Karpas-422 (cell line): ENCODE measurements at regions not wholly inside any gene's neighbourhood (a gene's known extent, or its start where the extent isn't known, plus 50 kb on each side); places are given as distances from the start of the nearest gene placed in this dataset.

Experiments used
- DNase-seq: peaks from one replicate; pipeline ENCODE4 v3.0.0-alpha.2; 2015
- H2AFZ ChIP-seq: fragments of 200-600 bp; sonication (generic); 2 replicates; pipeline ENCODE4 v1.6.1; 2014; ENCODE audit warnings: antibody characterized with exemption, low read length, mixed read lengths
- H3K27ac ChIP-seq: fragments of 200-600 bp; sonication (generic); 2 replicates; pipeline ENCODE4 v1.5.1; 2014; ENCODE audit warnings: mild to moderate bottlenecking, low read length, moderate library complexity
- H3K27me3 ChIP-seq: fragments of 200-600 bp; sonication (generic); 2 replicates; pipeline ENCODE4 v1.6.1; 2014; ENCODE audit warnings: low read length, mixed read lengths
- H3K36me3 ChIP-seq: fragments of 200-600 bp; sonication (generic); 2 replicates; pipeline ENCODE4 v1.6.1; 2014; ENCODE audit warnings: low read length, mixed read lengths; ENCODE audit not compliant: insufficient read depth
- H3K4me1 ChIP-seq: fragments of 200-600 bp; sonication (generic); 2 replicates; pipeline ENCODE4 v1.6.1; 2014; ENCODE audit warnings: mild to moderate bottlenecking, low read length, mixed read lengths
- H3K4me2 ChIP-seq: fragments of 200-600 bp; sonication (generic); 2 replicates; pipeline ENCODE4 v1.6.1; 2014; ENCODE audit warnings: low read length, low read depth, mild to moderate bottlenecking; ENCODE audit not compliant: poor library complexity, severe bottlenecking
- H3K4me3 ChIP-seq: fragments of 200-600 bp; sonication (generic); 2 replicates; pipeline ENCODE4 v1.5.1; 2014; ENCODE audit warnings: mild to moderate bottlenecking, antibody characterized with exemption, low read length, mixed read lengths
- H3K79me2 ChIP-seq: fragments of 200-600 bp; sonication (generic); 2 replicates; pipeline ENCODE4 v1.6.1; 2014; ENCODE audit warnings: mild to moderate bottlenecking, low read length, mixed read lengths
- H3K9ac ChIP-seq: fragments of 200-600 bp; sonication (generic); 2 replicates; pipeline ENCODE4 v1.6.0; 2014; ENCODE audit warnings: low read length
- H3K9me2 ChIP-seq: fragments of 200-600 bp; sonication (generic), shearing (Covaris generic); replicated peaks from 2 replicates; pipeline ENCODE4 v1.6.0; 2014; ENCODE audit warnings: mild to moderate bottlenecking, low read length, moderate library complexity; ENCODE audit not compliant: insufficient read depth
- H3K9me3 ChIP-seq: fragments of 300-700, 200-600 bp; sonication (generic); 2 replicates; pipeline ENCODE4 v1.6.1; 2014; ENCODE audit warnings: low read length, mixed read lengths
- H4K20me1 ChIP-seq: fragments of 200-600 bp; sonication (generic); 2 replicates; pipeline ENCODE4 v1.6.1; 2014; ENCODE audit warnings: mild to moderate bottlenecking, antibody characterized with exemption, low read length, low read depth; ENCODE audit not compliant: insufficient read depth

- H3K4me3 ChIP-seq = no peak overlapping the region
- H3K9ac ChIP-seq = no peak overlapping the region
Measured at GRCh38 chr7:155916926-155917655, 104.8 kb upstream of the SHH start.

DNA sequence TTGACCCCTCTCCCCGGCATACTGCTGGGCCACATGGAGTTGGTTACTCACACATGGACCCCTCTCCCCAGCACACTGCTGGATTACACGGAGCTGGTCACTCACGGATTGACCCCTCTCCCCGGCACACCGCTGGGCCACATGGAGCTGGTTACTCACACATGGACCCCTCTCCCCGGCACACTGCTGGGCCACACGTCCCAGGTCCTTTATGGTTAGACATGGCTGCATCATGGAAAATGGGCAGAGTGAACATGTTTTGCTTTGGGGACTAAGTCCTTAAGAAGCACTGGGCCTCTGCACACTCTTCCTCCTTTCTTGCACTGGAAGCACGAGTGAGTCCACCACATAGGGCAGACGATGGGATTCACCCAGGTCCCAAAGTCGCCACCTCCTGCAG lies 102.1 kb upstream of the SHH start:
- Histone ChIP-seq H2AFZ (no peak overlapping the region), H4K20me1 (no peaks in the 10 kb centered on the region), H3K9me3 (no peaks in the 10 kb centered on the region), H3K9me2 (no peaks in the 10 kb centered on the region), H3K36me3 (no peaks in the 10 kb centered on the region), H3K27me3 (no peaks in the 10 kb centered on the region), H3K4me1 (no peaks in the 10 kb centered on the region), H3K9ac (no peak overlapping the region), H3K4me3 (no peak overlapping the region), H3K79me2 (no peaks in the 10 kb centered on the region), H3K4me2 (no peak overlapping the region), H3K27ac (no peak overlapping the region)
- DNase-seq = no peak

More at GRCh38 chr7:155916926-155917655, 104.8 kb upstream of the SHH start:
- Histone ChIP-seq H3K79me2 (no peaks in the 10 kb centered on the region), H3K36me3 (no peaks in the 10 kb centered on the region), H3K27ac (no peak overlapping the region), H3K27me3 (no peaks in the 10 kb centered on the region), H4K20me1 (no peaks in the 10 kb centered on the region), H3K4me1 (no peaks in the 10 kb centered on the region), H3K9me3 (no peaks in the 10 kb centered on the region), H3K9me2 (no peaks in the 10 kb centered on the region), H3K4me2 (no peak overlapping the region), H2AFZ (no peak overlapping the region)
- no peak for DNase-seq

- Histone ChIP-seq H4K20me1 (no peaks in the 10 kb centered on the region), H3K9ac (no peak overlapping the region), H3K9me2 (no peaks in the 10 kb centered on the region), H3K27me3 (no peaks in the 10 kb centered on the region), H3K27ac (no peak overlapping the region), H3K4me3 (no peak overlapping the region), H3K36me3 (no peaks in the 10 kb centered on the region), H2AFZ (no peak overlapping the region), H3K4me2 (no peak overlapping the region), H3K9me3 (no peaks in the 10 kb centered on the region), H3K79me2 (no peaks in the 10 kb centered on the region), H3K4me1 (no peaks in the 10 kb centered on the region)
- DNase-seq = no peak
Measured at GRCh38 chr7:155913719-155914118, 101.5 kb upstream of the SHH start.

DNA sequence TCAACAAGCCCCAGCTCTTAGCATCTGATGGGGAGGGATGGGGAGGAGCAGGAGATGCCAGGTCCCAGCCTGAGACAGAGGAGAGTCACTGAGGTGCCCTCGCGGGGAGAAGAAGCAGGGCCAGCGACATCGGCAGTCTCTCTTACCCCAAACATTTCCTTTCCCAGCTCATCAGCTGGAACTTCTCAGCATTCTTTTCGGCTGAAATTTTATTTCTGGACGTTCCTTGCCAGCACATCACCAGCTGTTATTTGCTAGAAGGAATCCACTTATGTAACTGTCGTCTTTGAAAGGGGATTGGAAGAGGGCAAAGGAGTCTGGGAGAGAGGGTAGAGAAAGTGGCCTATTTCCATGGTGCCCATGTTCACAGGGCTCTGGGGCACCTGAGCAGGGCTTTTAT lies 101.0 kb upstream of the SHH start:
- H3K9ac ChIP-seq = no peak overlapping the region
- no peak overlapping the region for H3K4me3 ChIP-seq
- no peaks in the 10 kb centered on the region for H4K20me1 ChIP-seq
- H3K9me2 ChIP-seq = no peaks in the 10 kb centered on the region
- H3K27ac ChIP-seq = no peak overlapping the region
- no peaks in the 10 kb centered on the region for H3K9me3 ChIP-seq
- no peak for DNase-seq
- no peaks in the 10 kb centered on the region for H3K36me3 ChIP-seq
- no peaks in the 10 kb centered on the region for H3K27me3 ChIP-seq
- no peaks in the 10 kb centered on the region for H3K4me1 ChIP-seq
- H3K79me2 ChIP-seq = no peaks in the 10 kb centered on the region
- no peak overlapping the region for H2AFZ ChIP-seq
- no peak overlapping the region for H3K4me2 ChIP-seq

GRCh38 chr7:155911471-155912105 lies 99.3 kb upstream of the SHH start:
- no peak overlapping the region for H3K9ac ChIP-seq
- H2AFZ ChIP-seq = no peak overlapping the region
- H3K27ac ChIP-seq = no peak overlapping the region
- DNase-seq = no peak
- no peaks in the 10 kb centered on the region for H3K9me3 ChIP-seq
- H3K79me2 ChIP-seq = no peaks in the 10 kb centered on the region
- no peaks in the 10 kb centered on the region for H3K9me2 ChIP-seq
- no peak overlapping the region for H3K4me2 ChIP-seq
- H3K4me1 ChIP-seq = no peaks in the 10 kb centered on the region
- no peaks in the 10 kb centered on the region for H3K27me3 ChIP-seq
- H3K36me3 ChIP-seq = no peaks in the 10 kb centered on the region
- no peaks in the 10 kb centered on the region for H4K20me1 ChIP-seq
- no peak overlapping the region for H3K4me3 ChIP-seq

DNA sequence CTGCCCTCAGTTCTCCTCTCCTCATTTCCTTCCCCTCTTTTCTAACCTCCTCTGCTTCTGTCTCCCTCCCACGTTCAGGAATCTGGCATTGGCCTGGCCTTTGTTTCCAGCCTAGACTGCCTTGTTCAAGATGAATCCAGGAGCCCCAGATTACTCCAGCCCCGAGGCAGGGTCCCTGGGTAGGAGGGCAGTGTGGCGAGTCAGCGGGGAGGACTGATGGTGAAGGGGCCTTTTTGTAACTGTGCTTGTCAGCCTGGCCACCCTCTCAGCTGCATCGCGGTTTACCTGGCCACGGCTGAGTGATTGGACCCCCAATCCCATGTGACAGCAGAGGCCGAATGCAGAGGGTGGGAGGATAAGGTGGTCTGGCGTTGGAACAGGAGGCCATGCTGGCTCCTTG lies 96.1 kb upstream of the SHH start:
- H3K27me3 ChIP-seq = no peaks in the 10 kb centered on the region

GRCh38 chr7:155907450-155908200 lies 95.4 kb upstream of the SHH start:
- no peak overlapping the region for H2AFZ ChIP-seq
- no peak overlapping the region for H3K4me3 ChIP-seq
- no peaks in the 10 kb centered on the region for H3K79me2 ChIP-seq
- H3K27me3 ChIP-seq = no peaks in the 10 kb centered on the region
- no peak overlapping the region for H3K4me2 ChIP-seq
- no peak overlapping the region for H3K9ac ChIP-seq
- H4K20me1 ChIP-seq = no peaks in the 10 kb centered on the region
- no peaks in the 10 kb centered on the region for H3K36me3 ChIP-seq
- no peak for DNase-seq
- no peaks in the 10 kb centered on the region for H3K4me1 ChIP-seq
- H3K9me3 ChIP-seq = no peaks in the 10 kb centered on the region
- no peaks in the 10 kb centered on the region for H3K9me2 ChIP-seq
- H3K27ac ChIP-seq = no peak overlapping the region

More for the DNA sequence above, 96.1 kb upstream of the SHH start:
- no peaks in the 10 kb centered on the region for H3K9me2 ChIP-seq
- no peak overlapping the region for H3K4me3 ChIP-seq
- no peaks in the 10 kb centered on the region for H3K36me3 ChIP-seq
- H3K27ac ChIP-seq = no peak overlapping the region
- H3K9me3 ChIP-seq = no peaks in the 10 kb centered on the region
- no peaks in the 10 kb centered on the region for H3K79me2 ChIP-seq
- H3K4me1 ChIP-seq = no peaks in the 10 kb centered on the region
- no peak overlapping the region for H3K4me2 ChIP-seq
- no peak overlapping the region for H3K9ac ChIP-seq
- no peaks in the 10 kb centered on the region for H4K20me1 ChIP-seq
- no peak overlapping the region for H2AFZ ChIP-seq
- DNase-seq = no peak

GRCh38 chr7:155901176-155901575 lies 88.9 kb upstream of the SHH start:
- Histone ChIP-seq H3K9ac (no peak overlapping the region), H3K9me2 (no peaks in the 10 kb centered on the region), H3K27ac (no peak overlapping the region), H3K36me3 (no peaks in the 10 kb centered on the region), H4K20me1 (no peaks in the 10 kb centered on the region), H3K9me3 (no peaks in the 10 kb centered on the region), H3K4me1 (no peaks in the 10 kb centered on the region), H3K79me2 (no peaks in the 10 kb centered on the region), H3K27me3 (no peaks in the 10 kb centered on the region), H2AFZ (no peak overlapping the region), H3K4me2 (no peak overlapping the region), H3K4me3 (no peak overlapping the region)
- DNase-seq = no peak
